Activated T-helper 1 cell treated with anti-CD3 and anti-CD28 coated beads, Interleukin-12 subunit alpha, Interleukin-12 subunit beta, Interleukin-2, Interleukin-4 antibody, amounts not matched to agents 30 ng/mL and 10 ng/mL and 1 ng/mL, durations not matched to agents 14 hours and 24 hours and 36 hours (primary cell): ENCODE measurements at regions not wholly inside any gene's neighbourhood (a gene's known extent, or its start where the extent isn't known, plus 50 kb on each side); places are given as distances from the start of the nearest gene placed in this dataset.

Experiments
- DNase-seq: peaks from one replicate; pipeline ENCODE4 v3.0.0; 2021; ENCODE audit warnings: low spot score
- H3K27ac Mint-ChIP-seq: one replicate; pipeline ENCODE4 v1.8.0; 2021; ENCODE audit warnings: mild to moderate bottlenecking, mixed read lengths
- H3K27me3 Mint-ChIP-seq: one replicate; pipeline ENCODE4 v1.8.0; 2022; ENCODE audit warnings: mild to moderate bottlenecking, moderate library complexity, mixed read lengths; ENCODE audit not compliant: insufficient read depth
- H3K36me3 Mint-ChIP-seq: one replicate; pipeline ENCODE4 v1.8.0; 2021; ENCODE audit warnings: low read depth, mixed read lengths
- H3K4me1 Mint-ChIP-seq: one replicate; pipeline ENCODE4 v1.8.0; 2021; ENCODE audit warnings: low read depth, mixed read lengths
- H3K4me3 Mint-ChIP-seq: one replicate; pipeline ENCODE4 v1.8.0; 2021; ENCODE audit warnings: mild to moderate bottlenecking, moderate library complexity, mixed read lengths
- H3K9me3 Mint-ChIP-seq: one replicate; pipeline ENCODE4 v1.8.0; 2021; ENCODE audit warnings: mixed read lengths
- intact Hi-C: fragments of 100-400 bp; cut with micrococcal nuclease; formaldehyde crosslinking; loops from one replicate; pipeline ENCODE4 v1.15.1; 2024

DNA sequence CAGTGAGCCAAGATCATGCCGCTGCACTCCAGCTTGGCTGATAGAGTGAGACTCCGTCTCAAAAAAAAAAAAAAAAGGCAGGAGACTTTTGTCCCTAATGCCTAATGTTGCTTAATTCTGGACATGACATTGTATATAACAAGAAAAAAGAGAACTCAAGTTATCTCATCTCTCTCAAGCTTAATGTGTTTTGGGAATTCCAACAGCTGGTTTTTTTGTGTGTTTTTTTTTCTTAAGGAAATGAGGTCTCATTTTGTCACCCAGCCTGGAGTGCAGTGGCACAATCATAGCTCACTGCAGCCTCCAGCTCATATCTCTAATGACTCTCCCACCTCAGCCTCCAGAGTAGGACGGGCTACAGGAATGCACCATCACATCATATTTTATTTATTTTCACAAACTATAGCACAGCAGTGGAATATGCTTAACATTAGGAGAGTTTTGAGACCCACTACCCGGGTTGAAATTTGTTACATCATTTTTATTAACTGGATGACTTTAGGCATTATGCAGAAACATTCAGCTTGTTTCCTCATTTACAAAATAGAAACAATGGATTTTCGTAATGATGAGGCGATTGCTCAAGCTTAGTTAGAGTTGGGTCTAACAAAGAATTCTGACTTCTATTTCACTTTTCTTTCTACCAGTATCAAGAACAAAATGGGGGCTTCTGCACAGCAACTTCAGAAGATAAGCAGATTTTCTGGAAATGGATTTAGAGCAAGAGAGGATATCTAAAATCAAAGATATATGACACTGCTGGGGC lies 104.1 kb upstream of the BTN3A2 start:
- DNase-seq = no peak
- no peaks in the 10 kb centered on the region for H3K36me3 Mint-ChIP-seq
- H3K4me1 Mint-ChIP-seq = no peaks in the 10 kb centered on the region
- H3K4me3 Mint-ChIP-seq = no peak overlapping the region
- no peaks in the 10 kb centered on the region for H3K9me3 Mint-ChIP-seq
- no peak overlapping the region for H3K27ac Mint-ChIP-seq
- peaks cover 3% of the 10 kb centered on the region for H3K27me3 Mint-ChIP-seq
- intact Hi-C loops = no loop called here

GRCh38 chr6:26264547-26264946 lies 100.5 kb upstream of the BTN3A2 start:
- DNase-seq = no peak
- intact Hi-C loops = no loop called here
- Mint-ChIP-seq H3K36me3 (no peaks in the 10 kb centered on the region), H3K4me3 (no peak overlapping the region), H3K4me1 (peaks cover 13% of the 10 kb centered on the region), H3K27ac (no peak overlapping the region), H3K9me3 (no peaks in the 10 kb centered on the region), H3K27me3 (peaks cover 3% of the 10 kb centered on the region)

DNA sequence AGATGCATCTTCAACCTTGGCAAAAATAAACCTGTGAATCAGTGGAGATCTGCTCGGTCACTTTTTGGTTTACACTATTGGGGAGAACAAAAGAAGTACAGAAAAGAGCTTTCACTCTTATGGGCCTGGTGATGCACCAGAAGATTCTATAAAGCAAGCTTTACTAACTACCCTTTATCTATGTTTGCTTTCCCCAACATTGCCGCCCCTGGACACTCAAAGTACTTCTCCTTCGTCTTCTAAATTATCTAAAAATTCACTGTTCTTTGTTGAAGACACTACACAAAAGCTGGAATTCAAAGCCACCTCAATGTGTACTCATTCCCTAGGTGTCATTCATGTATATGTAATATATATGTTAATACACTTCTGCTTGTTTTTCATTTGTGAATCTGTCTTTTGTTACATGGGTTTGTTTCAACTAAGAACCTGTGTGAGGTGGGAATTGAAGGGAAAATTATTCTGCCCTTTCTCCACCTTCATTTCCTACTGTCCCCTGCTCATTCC lies 97.9 kb upstream of the BTN3A2 start:
- Mint-ChIP-seq H3K9me3 (no peaks in the 10 kb centered on the region), H3K27ac (no peak overlapping the region), H3K27me3 (no peaks in the 10 kb centered on the region), H3K4me3 (no peak overlapping the region), H3K4me1 (peaks cover 36% of the 10 kb centered on the region), H3K36me3 (no peaks in the 10 kb centered on the region)
- no peak for DNase-seq
- intact Hi-C loops = no loop called here

GRCh38 chr6:26268659-26269402 lies 96.2 kb upstream of the BTN3A2 start:
- no peak for DNase-seq
- H3K4me3 Mint-ChIP-seq = no peak overlapping the region
- H3K9me3 Mint-ChIP-seq = no peaks in the 10 kb centered on the region
- intact Hi-C loops = no loop called here
- peaks cover 39% of the 10 kb centered on the region for H3K4me1 Mint-ChIP-seq
- H3K27me3 Mint-ChIP-seq = no peaks in the 10 kb centered on the region
- H3K27ac Mint-ChIP-seq = no peak overlapping the region
- no peaks in the 10 kb centered on the region for H3K36me3 Mint-ChIP-seq

DNA sequence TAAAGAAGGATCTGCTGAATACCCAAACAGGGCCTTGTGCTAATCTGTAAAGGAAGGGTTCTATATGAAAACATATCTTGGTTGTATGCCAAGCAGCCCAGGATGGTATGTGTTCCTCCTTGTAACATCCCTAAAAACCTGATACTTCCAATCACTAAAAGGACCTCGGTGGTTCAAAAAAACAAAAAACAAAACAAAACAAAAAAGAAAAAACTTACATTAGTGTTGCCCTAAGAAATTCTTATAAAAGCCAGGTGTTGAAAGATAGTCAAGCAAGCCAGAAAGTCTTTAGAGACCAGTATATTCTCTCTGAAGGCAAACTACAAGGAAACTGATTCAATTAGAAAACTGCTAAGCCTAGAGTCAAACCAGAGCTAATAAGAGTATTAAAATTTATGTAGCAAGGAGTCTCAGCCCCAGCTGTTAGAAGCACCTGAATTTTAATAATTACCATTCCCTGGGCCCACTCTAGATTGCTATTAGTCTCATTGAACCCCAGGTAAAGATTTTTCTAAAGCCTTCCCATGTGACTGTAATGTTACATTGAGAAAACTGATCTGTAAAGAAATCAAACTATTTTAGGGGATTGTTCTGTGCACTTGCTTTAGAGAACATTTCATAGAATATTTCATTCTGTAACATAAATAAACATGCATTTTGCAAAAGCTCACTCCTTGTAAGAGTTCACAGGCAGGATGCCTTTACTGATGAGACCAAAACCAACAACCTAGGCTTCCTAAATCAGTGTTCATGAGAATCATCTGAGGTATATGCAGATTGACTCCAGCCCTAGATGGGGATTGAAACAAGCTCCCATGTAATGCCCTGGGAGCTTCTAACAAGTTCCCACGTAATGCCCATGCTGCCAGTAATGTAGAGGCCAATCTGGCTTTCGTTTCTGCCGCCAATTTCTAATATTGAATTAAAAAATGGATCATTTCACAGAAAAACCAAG lies 95.2 kb upstream of the BTN3A2 start:
- no peak overlapping the region for H3K4me3 Mint-ChIP-seq
- DNase-seq = no peak
- peak overlapping the region; percentile 73 for H3K27ac Mint-ChIP-seq
- no peaks in the 10 kb centered on the region for H3K9me3 Mint-ChIP-seq
- intact Hi-C loops = loop anchor here (5.0 kb wide), 7 partner anchors 132 to 1597 kb away; partner anchors contain the start of gene BTN3A1
- peaks cover 39% of the 10 kb centered on the region for H3K4me1 Mint-ChIP-seq
- H3K36me3 Mint-ChIP-seq = no peaks in the 10 kb centered on the region
- no peaks in the 10 kb centered on the region for H3K27me3 Mint-ChIP-seq

DNA sequence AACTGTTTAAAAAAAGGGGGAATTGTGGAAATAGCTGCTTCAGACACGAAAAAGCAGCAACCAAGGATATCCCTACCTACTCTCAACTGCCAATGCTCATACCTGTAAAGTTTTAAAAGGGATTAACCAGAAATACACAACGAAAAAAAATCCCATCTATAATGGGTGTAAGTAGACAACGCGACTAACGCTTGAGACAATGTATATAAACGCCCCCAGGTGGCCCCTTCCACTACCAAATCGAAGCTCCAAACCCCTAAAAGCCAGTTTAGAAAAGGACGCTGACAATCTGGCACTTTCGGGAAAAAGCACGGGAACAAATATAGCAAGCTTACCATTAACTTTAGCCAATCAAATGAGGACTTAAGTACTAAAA lies 94.5 kb upstream of the BTN3A2 start:
- no peaks in the 10 kb centered on the region for H3K36me3 Mint-ChIP-seq
- DNase-seq = no peak
- no peaks in the 10 kb centered on the region for H3K27me3 Mint-ChIP-seq
- no peaks in the 10 kb centered on the region for H3K9me3 Mint-ChIP-seq
- H3K27ac Mint-ChIP-seq = no peak overlapping the region
- H3K4me3 Mint-ChIP-seq = no peak overlapping the region
- intact Hi-C loops = loop anchor here (5.0 kb wide), 7 partner anchors 132 to 1597 kb away; partner anchors contain the start of gene BTN3A1
- peaks cover 39% of the 10 kb centered on the region for H3K4me1 Mint-ChIP-seq

GRCh38 chr6:26270903-26271667 lies 93.9 kb upstream of the BTN3A2 start:
- Mint-ChIP-seq H3K27ac (no peak overlapping the region), H3K27me3 (no peaks in the 10 kb centered on the region), H3K4me1 (peaks cover 45% of the 10 kb centered on the region), H3K9me3 (no peaks in the 10 kb centered on the region), H3K4me3 (no peak overlapping the region), H3K36me3 (no peaks in the 10 kb centered on the region)
- peak; percentile 80 for DNase-seq
- intact Hi-C loops = loop anchor here (1.0 to 5.0 kb wide), 15 partner anchors 20 to 1596 kb away; partner anchors contain the start of gene BTN3A1

DNA sequence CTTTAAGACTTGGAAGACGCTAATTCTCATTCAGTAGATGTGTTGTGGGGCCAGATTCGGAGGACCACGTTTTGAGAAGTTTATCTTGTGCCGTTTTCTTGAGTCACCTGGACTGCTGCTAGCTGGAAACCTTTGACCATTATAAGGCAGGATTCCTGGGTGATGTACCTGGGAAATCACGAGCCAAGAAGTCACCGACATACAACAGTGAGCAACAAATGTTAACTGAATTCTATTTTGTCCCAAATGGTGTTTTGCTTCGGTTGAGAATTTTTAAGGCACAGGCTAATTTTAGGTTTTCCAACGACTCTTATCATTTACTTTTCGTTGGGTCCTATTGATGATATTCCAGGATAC lies 93.4 kb upstream of the BTN3A2 start:
- Mint-ChIP-seq H3K4me3 (no peak overlapping the region), H3K9me3 (no peaks in the 10 kb centered on the region), H3K36me3 (no peaks in the 10 kb centered on the region), H3K27ac (no peak overlapping the region), H3K4me1 (peaks cover 47% of the 10 kb centered on the region), H3K27me3 (no peaks in the 10 kb centered on the region)
- no peak for DNase-seq
- intact Hi-C loops = loop anchor here (1.0 to 5.0 kb wide), 21 partner anchors 20 to 1596 kb away; partner anchors contain the start of gene BTN3A1

DNA sequence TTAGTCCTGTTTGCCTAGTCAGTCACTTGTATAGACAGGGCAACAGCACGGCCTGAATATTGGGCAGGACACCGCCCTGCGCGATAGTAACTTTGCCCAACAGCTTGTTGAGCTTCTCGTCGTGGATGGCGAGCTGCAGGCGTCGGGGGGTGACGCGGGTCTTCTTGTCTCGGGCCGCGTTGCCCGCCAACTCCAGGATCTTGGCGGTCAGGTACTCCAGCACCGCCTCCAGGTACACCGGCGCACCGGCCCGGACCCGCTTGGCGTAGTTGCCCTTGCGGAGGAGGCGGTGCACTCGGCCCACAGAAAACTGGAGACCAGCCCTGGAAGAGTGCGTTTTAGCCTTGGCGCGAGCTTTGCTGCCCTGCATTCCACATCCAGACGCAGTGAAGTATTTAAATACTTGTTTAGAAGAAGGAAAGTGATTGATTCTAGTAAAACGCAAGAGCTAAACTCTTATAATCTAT lies 92.8 kb upstream of the BTN3A2 start:
- Mint-ChIP-seq H3K4me1 (peaks cover 52% of the 10 kb centered on the region), H3K36me3 (no peaks in the 10 kb centered on the region), H3K27me3 (peaks cover 2% of the 10 kb centered on the region), H3K4me3 (no peak overlapping the region), H3K9me3 (no peaks in the 10 kb centered on the region), H3K27ac (no peak overlapping the region)
- DNase-seq = peak; percentile 56
- intact Hi-C loops = loop anchor here (1.0 to 5.0 kb wide), 13 partner anchors 47 to 1595 kb away; partner anchors contain the start of gene BTN3A1

DNA sequence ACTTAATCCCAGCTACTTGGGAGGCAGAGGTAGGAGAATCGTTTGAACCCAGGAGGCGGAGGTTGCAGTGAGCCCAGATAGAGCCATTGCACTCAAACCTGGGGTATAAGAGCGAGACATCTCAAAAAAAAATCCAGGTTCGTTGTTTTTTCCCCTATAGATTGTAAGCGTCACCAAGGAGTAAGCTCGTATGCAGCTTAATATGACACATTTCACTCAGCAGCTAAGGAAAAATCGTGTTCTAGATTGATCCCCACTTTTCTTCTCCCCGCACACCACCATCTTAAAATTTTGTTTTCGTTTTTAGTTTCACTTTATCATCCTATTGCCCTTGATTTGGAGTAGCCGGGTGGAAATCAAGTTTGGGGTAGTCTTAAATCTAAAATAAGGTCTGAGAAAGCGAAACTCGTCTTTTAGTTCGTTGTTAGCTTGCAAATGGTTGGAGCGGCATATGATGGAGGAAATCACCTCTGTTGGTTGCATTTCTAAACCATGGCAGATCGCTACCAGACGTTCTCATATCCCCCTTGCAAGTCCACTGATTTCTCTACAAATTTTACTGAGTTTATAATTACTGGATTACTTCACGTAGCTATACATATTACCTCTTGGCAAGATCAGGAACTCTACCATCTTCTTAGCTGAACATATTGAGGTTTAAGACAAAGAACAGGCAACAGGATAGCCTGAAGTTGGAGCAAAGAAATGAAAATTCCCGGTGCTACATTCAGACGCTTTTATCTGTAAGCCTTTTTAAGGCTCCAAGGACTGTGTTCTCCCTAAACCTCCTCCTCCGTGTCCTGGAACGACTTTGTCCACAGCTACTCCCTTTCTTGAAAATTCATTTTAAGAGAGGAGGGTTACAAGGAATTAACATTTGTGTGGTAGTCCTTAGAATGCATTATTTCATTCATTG lies 91.1 kb upstream of the BTN3A2 start:
- Mint-ChIP-seq H3K4me1 (peaks cover 46% of the 10 kb centered on the region), H3K9me3 (no peaks in the 10 kb centered on the region), H3K4me3 (no peak overlapping the region), H3K27ac (no peak overlapping the region), H3K36me3 (no peaks in the 10 kb centered on the region), H3K27me3 (peaks cover 2% of the 10 kb centered on the region)
- DNase-seq = peak; percentile 33
- intact Hi-C loops = loop anchor here (1.0 to 5.0 kb wide), 12 partner anchors 11 to 1593 kb away; partner anchors contain the start of gene BTN3A1

GRCh38 chr6:26275663-26276062 lies 89.3 kb upstream of the BTN3A2 start:
- no peak for DNase-seq
- intact Hi-C loops = no loop called here
- no peaks in the 10 kb centered on the region for H3K9me3 Mint-ChIP-seq
- peaks cover 2% of the 10 kb centered on the region for H3K27me3 Mint-ChIP-seq
- H3K27ac Mint-ChIP-seq = no peak overlapping the region
- peaks cover 31% of the 10 kb centered on the region for H3K4me1 Mint-ChIP-seq
- peaks cover 3% of the 10 kb centered on the region for H3K36me3 Mint-ChIP-seq
- H3K4me3 Mint-ChIP-seq = peak overlapping the region; percentile 23
